ENCODE measurements at regions not wholly inside any gene's neighbourhood (a gene's known extent, or its start where the extent isn't known, plus 50 kb on each side); places are given as distances from the start of the nearest gene placed in this dataset.

- H3K9me3 Mint-ChIP-seq, result no peaks in the 10 kb centered on the region
- peaks cover 9% of the 10 kb centered on the region for H3K27me3 Mint-ChIP-seq
- H3K36me3 Mint-ChIP-seq, result no peaks in the 10 kb centered on the region
- H3K4me1 Mint-ChIP-seq, result peaks cover 0 to 9% (median 5%) of the 10 kb centered on the region in 3 donors
- H3K27ac Mint-ChIP-seq, result no peak overlapping the region
- no peak overlapping the region for H3K4me3 Mint-ChIP-seq
Measured at GRCh38 chr5:169413416-169413815, 112.5 kb upstream of the SLIT3 start.

GRCh38 chr5:169412831-169413230 lies 111.9 kb upstream of the SLIT3 start:
- H3K36me3 Mint-ChIP-seq, result no peaks in the 10 kb centered on the region
- H3K9me3 Mint-ChIP-seq, result no peaks in the 10 kb centered on the region
- H3K4me1 Mint-ChIP-seq, result peaks cover 0 to 9% (median 5%) of the 10 kb centered on the region in 3 donors
- peaks cover 6% of the 10 kb centered on the region for H3K27me3 Mint-ChIP-seq
- H3K4me3 Mint-ChIP-seq, result no peak overlapping the region
- H3K27ac Mint-ChIP-seq, result no peak overlapping the region

- no peaks in the 10 kb centered on the region for H3K36me3 Mint-ChIP-seq
- no peak overlapping the region for H3K27ac Mint-ChIP-seq
- peaks cover 0 to 6% (median 4%) of the 10 kb centered on the region in 3 donors for H3K4me1 Mint-ChIP-seq
- H3K27me3 Mint-ChIP-seq, result peaks cover 4% of the 10 kb centered on the region
- no peak overlapping the region for H3K4me3 Mint-ChIP-seq
- no peaks in the 10 kb centered on the region for H3K9me3 Mint-ChIP-seq
Measured at GRCh38 chr5:169411786-169412430, 111.0 kb upstream of the SLIT3 start.

GRCh38 chr5:169410996-169411783 lies 110.3 kb upstream of the SLIT3 start:
- no peaks in the 10 kb centered on the region for H3K4me1 Mint-ChIP-seq
- H3K9me3 Mint-ChIP-seq, result no peaks in the 10 kb centered on the region
- peaks cover 4% of the 10 kb centered on the region for H3K27me3 Mint-ChIP-seq
- H3K36me3 Mint-ChIP-seq, result no peaks in the 10 kb centered on the region
- H3K4me3 Mint-ChIP-seq, result no peak overlapping the region
- no peak overlapping the region for H3K27ac Mint-ChIP-seq

- Mint-ChIP-seq H3K4me3 (no peak overlapping the region), H3K36me3 (no peaks in the 10 kb centered on the region), H3K4me1 (no peaks in the 10 kb centered on the region), H3K27me3 (peaks cover 6% of the 10 kb centered on the region), H3K9me3 (no peaks in the 10 kb centered on the region), H3K27ac (no peak overlapping the region)
Measured at GRCh38 chr5:169408731-169409130, 107.8 kb upstream of the SLIT3 start.

- Mint-ChIP-seq H3K9me3 (no peaks in the 10 kb centered on the region), H3K27ac (no peak overlapping the region), H3K36me3 (no peaks in the 10 kb centered on the region), H3K4me3 (no peak overlapping the region), H3K4me1 (no peaks in the 10 kb centered on the region), H3K27me3 (peaks cover 5% of the 10 kb centered on the region)
Measured at GRCh38 chr5:169408171-169408570, 107.2 kb upstream of the SLIT3 start.

- H3K4me1 Mint-ChIP-seq, result no peaks in the 10 kb centered on the region
- H3K4me3 Mint-ChIP-seq, result no peak overlapping the region
- H3K9me3 Mint-ChIP-seq, result peaks cover 0 to 6% (median 2%) of the 10 kb centered on the region in 3 donors
- H3K36me3 Mint-ChIP-seq, result no peaks in the 10 kb centered on the region
- no peak overlapping the region for H3K27ac Mint-ChIP-seq
- peaks cover 5% of the 10 kb centered on the region for H3K27me3 Mint-ChIP-seq
Measured at GRCh38 chr5:169404223-169404622, 103.3 kb upstream of the SLIT3 start.

GRCh38 chr5:169398515-169398914 lies 97.6 kb upstream of the SLIT3 start:
- Mint-ChIP-seq H3K27ac (no peak overlapping the region), H3K4me3 (no peak overlapping the region), H3K27me3 (peaks cover 8% of the 10 kb centered on the region), H3K9me3 (peaks cover 2 to 9% (median 8%) of the 10 kb centered on the region in 3 donors), H3K4me1 (no peaks in the 10 kb centered on the region), H3K36me3 (no peaks in the 10 kb centered on the region)

- Mint-ChIP-seq H3K9me3 (peaks cover 0 to 8% (median 7%) of the 10 kb centered on the region in 3 donors), H3K4me3 (peak overlapping the region in 1 of 4 donors; percentile 8), H3K27me3 (peaks cover 8% of the 10 kb centered on the region), H3K27ac (no peak overlapping the region), H3K36me3 (no peaks in the 10 kb centered on the region), H3K4me1 (no peaks in the 10 kb centered on the region)
Measured at GRCh38 chr5:169395136-169395535, 94.2 kb upstream of the SLIT3 start.

- H3K4me1 Mint-ChIP-seq, result no peaks in the 10 kb centered on the region
- no peak overlapping the region for H3K27ac Mint-ChIP-seq
- no peak overlapping the region for H3K4me3 Mint-ChIP-seq
- H3K27me3 Mint-ChIP-seq, result peaks cover 8% of the 10 kb centered on the region
- no peaks in the 10 kb centered on the region for H3K36me3 Mint-ChIP-seq
- peaks cover 0 to 8% (median 4%) of the 10 kb centered on the region in 3 donors for H3K9me3 Mint-ChIP-seq
Measured at GRCh38 chr5:169394371-169394770, 93.4 kb upstream of the SLIT3 start.

- Mint-ChIP-seq H3K36me3 (no peaks in the 10 kb centered on the region), H3K4me3 (no peak overlapping the region), H3K9me3 (peaks cover 0 to 8% (median 4%) of the 10 kb centered on the region in 3 donors), H3K4me1 (no peaks in the 10 kb centered on the region), H3K27ac (no peak overlapping the region), H3K27me3 (peaks cover 8% of the 10 kb centered on the region)
Measured at GRCh38 chr5:169393907-169394306, 93.0 kb upstream of the SLIT3 start.

- Mint-ChIP-seq H3K27ac (no peak overlapping the region), H3K4me1 (no peaks in the 10 kb centered on the region), H3K27me3 (peaks cover 4% of the 10 kb centered on the region), H3K9me3 (peaks cover 2 to 3% (median 2%) of the 10 kb centered on the region in 3 donors), H3K4me3 (no peak overlapping the region), H3K36me3 (no peaks in the 10 kb centered on the region)
Measured at GRCh38 chr5:169390265-169390664, 89.3 kb upstream of the SLIT3 start.

GRCh38 chr5:169389318-169389717 lies 88.4 kb upstream of the SLIT3 start:
- Mint-ChIP-seq H3K4me3 (no peak overlapping the region), H3K36me3 (no peaks in the 10 kb centered on the region), H3K4me1 (no peaks in the 10 kb centered on the region), H3K9me3 (peaks cover 0 to 3% (median 2%) of the 10 kb centered on the region in 3 donors), H3K27me3 (peaks cover under 1% of the 10 kb centered on the region), H3K27ac (no peak overlapping the region)

GRCh38 chr5:169385636-169386035 lies 84.7 kb upstream of the SLIT3 start:
- Mint-ChIP-seq H3K4me1 (no peaks in the 10 kb centered on the region), H3K36me3 (no peaks in the 10 kb centered on the region), H3K9me3 (peaks cover 0 to 7% (median 2%) of the 10 kb centered on the region in 3 donors), H3K27me3 (no peaks in the 10 kb centered on the region), H3K27ac (no peak overlapping the region), H3K4me3 (no peak overlapping the region)

- no peak overlapping the region for H3K27ac Mint-ChIP-seq
- no peaks in the 10 kb centered on the region for H3K4me1 Mint-ChIP-seq
- H3K4me3 Mint-ChIP-seq, result no peak overlapping the region
- H3K36me3 Mint-ChIP-seq, result no peaks in the 10 kb centered on the region
- peaks cover 0 to 12% (median 2%) of the 10 kb centered on the region in 3 donors for H3K9me3 Mint-ChIP-seq
- H3K27me3 Mint-ChIP-seq, result no peaks in the 10 kb centered on the region
Measured at GRCh38 chr5:169384661-169385060, 83.7 kb upstream of the SLIT3 start.

GRCh38 chr5:169374761-169375160 lies 73.8 kb upstream of the SLIT3 start:
- no peak overlapping the region for H3K27ac Mint-ChIP-seq
- H3K9me3 Mint-ChIP-seq, result peaks cover 4 to 6% (median 5%) of the 10 kb centered on the region in 3 donors
- peaks cover 2% of the 10 kb centered on the region for H3K27me3 Mint-ChIP-seq
- no peaks in the 10 kb centered on the region for H3K36me3 Mint-ChIP-seq
- no peaks in the 10 kb centered on the region for H3K4me1 Mint-ChIP-seq
- no peak overlapping the region for H3K4me3 Mint-ChIP-seq
